Activated B cell treated with CpG ODN at 0.5 μM for 24 hours (primary cell): ENCODE measurements at regions not wholly inside any gene's neighbourhood (a gene's known extent, or its start where the extent isn't known, plus 50 kb on each side); places are given as distances from the start of the nearest gene placed in this dataset.

ENCODE experiments used
- ATAC-seq: fragments of 200-7000 bp; cut with Tn5 transposase; one replicate; pipeline ENCODE4 v1.10.0; 2021; ENCODE audit warnings: low read depth, mild to moderate bottlenecking, moderate library complexity
- CTCF ChIA-PET: fragments of 350-600 bp; sonication (Branson Sonifier 250); formaldehyde crosslinking; loops from one replicate; lab custom pipeline; 2021; ENCODE audit warnings: antibody characterized with exemption; lab: Charles Lee
- POLR2A ChIA-PET: fragments of 350-600 bp; sonication (Branson Sonifier 250); formaldehyde crosslinking; loops from one replicate; lab custom pipeline; 2021; ENCODE audit warnings: antibody characterized with exemption; lab: Charles Lee
- DNase-seq: peaks from one replicate; pipeline ENCODE4 v3.0.0; 2022
- H3K27ac Mint-ChIP-seq: one replicate; pipeline ENCODE4 v1.8.0; 2020; ENCODE audit warnings: mixed read lengths
- H3K27me3 Mint-ChIP-seq: one replicate; pipeline ENCODE4 v1.8.0; 2021; ENCODE audit warnings: mixed read lengths
- H3K36me3 Mint-ChIP-seq: one replicate; pipeline ENCODE4 v1.8.0; 2021; ENCODE audit warnings: low read depth, mixed read lengths
- H3K4me1 Mint-ChIP-seq: one replicate; pipeline ENCODE4 v1.8.0; 2021; ENCODE audit warnings: mixed read lengths
- H3K4me3 Mint-ChIP-seq: one replicate; pipeline ENCODE4 v1.8.0; 2020; ENCODE audit warnings: mild to moderate bottlenecking, mixed read lengths
- H3K9me3 Mint-ChIP-seq: one replicate; pipeline ENCODE4 v1.8.0; 2020; ENCODE audit warnings: mixed read lengths
- intact Hi-C: fragments of 100-400 bp; cut with micrococcal nuclease; formaldehyde crosslinking; loops from one replicate; pipeline ENCODE4 v1.15.1; 2024
- TF ChIP-seq, protein P1 (sequence below): fragments of 200-600 bp; IDR thresholded peaks from one replicate; pipeline ENCODE4 v1.8.0; 2022; ENCODE audit warnings: antibody characterized with exemption, mild to moderate bottlenecking

DNA sequence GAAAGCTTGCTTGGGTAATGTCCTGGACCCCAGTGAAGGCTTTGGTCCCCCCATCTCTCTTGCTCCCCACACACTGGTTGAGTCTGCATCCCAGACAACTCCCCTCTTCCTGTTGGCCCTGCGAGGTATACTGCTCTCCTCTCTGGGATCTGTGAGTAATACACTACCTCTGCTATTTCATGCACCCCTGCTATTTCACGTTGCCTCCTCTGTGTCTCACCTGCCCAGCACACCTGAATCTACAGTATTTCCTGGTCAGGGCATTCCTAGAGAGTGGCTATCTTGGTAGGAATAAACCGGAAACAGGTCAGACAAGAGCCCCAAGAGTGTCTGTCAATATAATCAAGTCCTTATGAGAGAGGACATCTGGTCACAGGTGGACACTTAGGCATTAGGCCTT lies 114.3 kb upstream of the ODAD2 start:
- ChIA-PET CTCF (no interaction called here), POLR2A (no interaction called here)
- no peaks in the 10 kb centered on the region for H3K27me3 Mint-ChIP-seq
- TF ChIP-seq, protein P1, sequence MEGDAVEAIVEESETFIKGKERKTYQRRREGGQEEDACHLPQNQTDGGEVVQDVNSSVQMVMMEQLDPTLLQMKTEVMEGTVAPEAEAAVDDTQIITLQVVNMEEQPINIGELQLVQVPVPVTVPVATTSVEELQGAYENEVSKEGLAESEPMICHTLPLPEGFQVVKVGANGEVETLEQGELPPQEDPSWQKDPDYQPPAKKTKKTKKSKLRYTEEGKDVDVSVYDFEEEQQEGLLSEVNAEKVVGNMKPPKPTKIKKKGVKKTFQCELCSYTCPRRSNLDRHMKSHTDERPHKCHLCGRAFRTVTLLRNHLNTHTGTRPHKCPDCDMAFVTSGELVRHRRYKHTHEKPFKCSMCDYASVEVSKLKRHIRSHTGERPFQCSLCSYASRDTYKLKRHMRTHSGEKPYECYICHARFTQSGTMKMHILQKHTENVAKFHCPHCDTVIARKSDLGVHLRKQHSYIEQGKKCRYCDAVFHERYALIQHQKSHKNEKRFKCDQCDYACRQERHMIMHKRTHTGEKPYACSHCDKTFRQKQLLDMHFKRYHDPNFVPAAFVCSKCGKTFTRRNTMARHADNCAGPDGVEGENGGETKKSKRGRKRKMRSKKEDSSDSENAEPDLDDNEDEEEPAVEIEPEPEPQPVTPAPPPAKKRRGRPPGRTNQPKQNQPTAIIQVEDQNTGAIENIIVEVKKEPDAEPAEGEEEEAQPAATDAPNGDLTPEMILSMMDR, result no peak
- no peak overlapping the region for H3K27ac Mint-ChIP-seq
- ATAC-seq, result no peak
- H3K4me1 Mint-ChIP-seq, result no peaks in the 10 kb centered on the region
- no peaks in the 10 kb centered on the region for H3K36me3 Mint-ChIP-seq
- H3K4me3 Mint-ChIP-seq, result no peak overlapping the region
- no peaks in the 10 kb centered on the region for H3K9me3 Mint-ChIP-seq
- DNase-seq, result no peak
- intact Hi-C loops, result no loop called here

DNA sequence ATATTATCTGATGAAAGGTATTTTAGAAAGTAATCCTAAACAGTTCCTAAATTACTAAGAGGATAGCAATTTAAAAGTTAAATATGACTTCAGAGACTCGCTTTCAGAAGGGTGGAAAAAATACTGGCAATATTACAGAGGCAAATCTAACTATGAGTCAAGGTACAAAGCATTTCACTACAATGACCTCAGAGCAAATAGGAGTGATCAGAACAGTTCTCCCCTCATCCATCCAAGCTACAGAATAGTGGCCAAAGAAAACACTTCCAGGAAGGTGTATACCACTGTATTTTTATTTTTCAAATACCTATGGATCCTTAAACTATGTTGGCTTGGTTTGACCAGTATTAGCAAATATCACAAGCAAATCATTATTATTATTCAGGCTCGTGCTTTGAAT lies 112.8 kb upstream of the ODAD2 start:
- ATAC-seq, result no peak
- intact Hi-C loops, result no loop called here
- TF ChIP-seq, protein P1, result no peak
- Mint-ChIP-seq H3K36me3 (no peaks in the 10 kb centered on the region), H3K27me3 (no peaks in the 10 kb centered on the region), H3K4me1 (no peaks in the 10 kb centered on the region), H3K9me3 (no peaks in the 10 kb centered on the region), H3K27ac (no peak overlapping the region), H3K4me3 (no peak overlapping the region)
- POLR2A ChIA-PET, result no interaction called here
- CTCF ChIA-PET, result no interaction called here
- no peak for DNase-seq

DNA sequence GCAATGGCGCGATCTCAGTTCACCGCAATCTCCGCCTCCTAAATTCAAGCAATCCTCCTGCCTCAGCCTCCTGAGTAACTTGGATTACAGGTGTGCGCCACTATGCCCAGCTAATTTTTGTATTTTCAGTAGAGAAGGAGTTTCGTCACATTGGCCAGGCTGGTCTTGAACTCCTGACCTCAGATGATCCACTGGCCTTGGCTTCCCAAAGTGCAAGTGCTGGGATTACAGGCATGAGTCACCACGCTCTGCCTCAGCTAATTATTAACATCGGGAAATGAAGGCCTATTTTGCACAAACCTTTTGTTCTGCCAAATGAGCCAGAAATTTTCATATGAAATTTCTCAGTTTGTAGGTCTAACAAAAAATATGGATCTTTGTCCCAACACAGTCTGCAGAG lies 106.7 kb upstream of the ODAD2 start:
- CTCF ChIA-PET, result no interaction called here
- Mint-ChIP-seq H3K36me3 (no peaks in the 10 kb centered on the region), H3K4me3 (no peak overlapping the region), H3K9me3 (peaks cover 2% of the 10 kb centered on the region), H3K27me3 (no peaks in the 10 kb centered on the region), H3K27ac (no peak overlapping the region), H3K4me1 (no peaks in the 10 kb centered on the region)
- intact Hi-C loops, result no loop called here
- POLR2A ChIA-PET, result no interaction called here
- ATAC-seq (no peak), DNase-seq (no peak)
- TF ChIP-seq, protein P1, result no peak

DNA sequence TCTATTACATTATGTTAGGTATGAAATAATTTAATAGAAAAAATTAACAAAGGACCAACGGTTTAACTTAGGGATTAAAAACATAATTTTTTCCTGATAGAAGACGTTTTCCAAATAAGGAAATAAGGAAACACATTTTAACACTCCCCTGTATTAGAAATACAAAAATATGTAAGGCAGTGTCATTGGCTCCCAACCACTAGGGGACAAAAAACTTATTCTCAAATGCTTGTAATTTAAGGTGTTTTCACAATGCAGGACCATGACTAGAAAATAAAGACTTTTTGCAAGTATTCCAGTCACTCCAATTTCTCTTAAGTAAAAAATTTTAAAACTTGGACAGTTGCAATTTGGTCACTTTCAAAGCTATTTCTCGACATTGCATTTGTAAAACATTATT lies 98.8 kb upstream of the ODAD2 start:
- H3K4me3 Mint-ChIP-seq, result no peak overlapping the region
- no peaks in the 10 kb centered on the region for H3K4me1 Mint-ChIP-seq
- ChIA-PET CTCF (no interaction called here), POLR2A (no interaction called here)
- no peaks in the 10 kb centered on the region for H3K27me3 Mint-ChIP-seq
- ATAC-seq, result no peak
- no peak for DNase-seq
- H3K9me3 Mint-ChIP-seq, result no peaks in the 10 kb centered on the region
- TF ChIP-seq, protein P1, result no peak
- no peak overlapping the region for H3K27ac Mint-ChIP-seq
- no peaks in the 10 kb centered on the region for H3K36me3 Mint-ChIP-seq
- intact Hi-C loops, result no loop called here

- no peaks in the 10 kb centered on the region for H3K36me3 Mint-ChIP-seq
- TF ChIP-seq, protein P1, result no peak
- intact Hi-C loops, result no loop called here
- no peaks in the 10 kb centered on the region for H3K27me3 Mint-ChIP-seq
- H3K4me3 Mint-ChIP-seq, result no peak overlapping the region
- ATAC-seq (no peak), DNase-seq (no peak)
- POLR2A ChIA-PET, result no interaction called here
- H3K9me3 Mint-ChIP-seq, result no peaks in the 10 kb centered on the region
- CTCF ChIA-PET, result interaction anchor here (0.6 kb wide), 1 partner anchor 1211 kb away, joined by 3 read pairs; no protein-coding TSS in a partner anchor
- no peak overlapping the region for H3K27ac Mint-ChIP-seq
- no peaks in the 10 kb centered on the region for H3K4me1 Mint-ChIP-seq
Observed at GRCh38 chr10:28095791-28096378, 97.0 kb upstream of the ODAD2 start.
